HG03139 (cell line): ENCODE measurements at regions not wholly inside any gene's neighbourhood (a gene's known extent, or its start where the extent isn't known, plus 50 kb on each side); places are given as distances from the start of the nearest gene placed in this dataset.

Experiments used
- ATAC-seq: cut with Tn5 transposase; IDR thresholded peaks from one replicate; pipeline ENCODE4 v1.9.1; 2021; ENCODE audit not compliant: unreplicated experiment

DNA sequence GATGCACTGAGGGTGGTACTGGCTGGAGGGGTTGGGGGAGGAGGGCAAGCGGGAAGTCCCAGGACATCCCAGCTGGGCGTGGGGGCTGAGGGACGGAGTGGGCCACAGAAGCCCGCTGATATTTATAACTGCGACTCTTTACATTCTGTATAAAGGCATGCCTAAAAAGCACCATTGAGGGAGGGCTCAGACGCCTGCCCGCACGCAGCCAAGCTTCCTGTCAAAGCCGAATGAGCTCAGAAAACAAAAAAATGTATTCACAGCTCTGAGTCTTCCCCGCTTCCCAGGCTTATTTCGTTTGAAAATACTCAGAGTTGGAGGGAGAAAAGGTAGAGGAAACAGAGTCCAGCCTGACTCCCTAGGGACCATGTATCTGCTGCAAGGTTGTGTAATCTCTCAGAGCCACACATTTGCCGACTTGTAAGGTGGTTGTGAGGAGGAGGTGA, 170.1 kb upstream of the HAAO start:
- ATAC-seq, result no peak

DNA sequence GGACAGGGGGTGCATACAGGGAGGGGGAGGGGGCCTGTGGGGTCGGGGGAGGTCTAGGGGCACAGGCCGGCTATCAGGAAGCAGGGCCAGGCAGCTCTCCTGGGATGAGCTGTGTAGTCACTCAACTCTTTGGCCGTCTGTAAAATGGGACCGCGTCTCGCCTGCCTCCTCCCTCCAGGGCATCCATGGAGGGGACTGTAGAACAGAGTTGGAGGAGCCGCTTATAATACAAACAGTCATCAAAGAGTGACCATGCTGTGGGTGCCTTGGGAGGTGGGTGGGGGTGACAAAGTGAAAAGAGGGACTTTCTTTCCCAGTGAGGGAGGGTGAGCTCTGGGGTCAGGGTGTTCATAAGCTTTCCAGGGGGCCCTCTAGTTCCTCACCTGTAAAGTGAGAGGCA, 169.6 kb upstream of the HAAO start:
- no peak for ATAC-seq

DNA sequence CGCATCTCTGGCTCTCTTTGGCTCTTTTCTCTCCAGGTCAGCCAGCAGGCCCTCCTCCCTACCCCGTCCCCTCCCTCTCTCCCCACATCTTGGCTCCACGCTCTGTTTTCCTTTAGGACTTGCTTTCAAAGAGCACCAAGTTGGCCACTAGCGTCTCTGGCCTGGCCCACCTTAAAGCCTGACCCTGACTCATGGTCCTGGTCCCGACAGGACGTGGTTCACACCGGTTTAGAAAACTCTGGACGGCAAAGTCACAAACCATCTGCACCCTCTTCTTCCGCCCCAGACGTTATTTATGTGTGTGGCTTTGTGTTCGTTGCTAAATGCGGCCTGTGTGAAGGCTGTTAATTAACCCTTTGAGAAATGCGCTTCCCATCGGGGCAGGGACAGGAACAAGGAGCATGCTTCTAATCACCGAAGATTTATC, 169.0 kb upstream of the HAAO start:
- ATAC-seq, result no peak

DNA sequence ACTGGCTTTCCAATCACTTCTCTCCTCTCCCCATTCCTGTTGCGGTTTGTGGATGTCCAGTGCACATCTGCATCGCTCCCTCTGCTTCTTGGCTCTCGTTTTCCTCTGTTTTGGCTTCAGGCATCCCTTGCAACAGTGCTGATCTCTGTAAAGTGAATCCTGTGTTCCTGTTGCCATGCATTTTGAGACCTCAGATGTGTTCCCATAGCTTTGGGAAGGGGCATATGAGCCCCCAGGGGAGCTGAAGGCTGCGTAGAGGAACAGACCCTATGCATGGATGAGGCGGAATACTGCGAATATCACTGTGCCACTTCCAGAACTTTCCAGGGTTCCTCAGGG, 168.4 kb upstream of the HAAO start:
- ATAC-seq, result no peak

DNA sequence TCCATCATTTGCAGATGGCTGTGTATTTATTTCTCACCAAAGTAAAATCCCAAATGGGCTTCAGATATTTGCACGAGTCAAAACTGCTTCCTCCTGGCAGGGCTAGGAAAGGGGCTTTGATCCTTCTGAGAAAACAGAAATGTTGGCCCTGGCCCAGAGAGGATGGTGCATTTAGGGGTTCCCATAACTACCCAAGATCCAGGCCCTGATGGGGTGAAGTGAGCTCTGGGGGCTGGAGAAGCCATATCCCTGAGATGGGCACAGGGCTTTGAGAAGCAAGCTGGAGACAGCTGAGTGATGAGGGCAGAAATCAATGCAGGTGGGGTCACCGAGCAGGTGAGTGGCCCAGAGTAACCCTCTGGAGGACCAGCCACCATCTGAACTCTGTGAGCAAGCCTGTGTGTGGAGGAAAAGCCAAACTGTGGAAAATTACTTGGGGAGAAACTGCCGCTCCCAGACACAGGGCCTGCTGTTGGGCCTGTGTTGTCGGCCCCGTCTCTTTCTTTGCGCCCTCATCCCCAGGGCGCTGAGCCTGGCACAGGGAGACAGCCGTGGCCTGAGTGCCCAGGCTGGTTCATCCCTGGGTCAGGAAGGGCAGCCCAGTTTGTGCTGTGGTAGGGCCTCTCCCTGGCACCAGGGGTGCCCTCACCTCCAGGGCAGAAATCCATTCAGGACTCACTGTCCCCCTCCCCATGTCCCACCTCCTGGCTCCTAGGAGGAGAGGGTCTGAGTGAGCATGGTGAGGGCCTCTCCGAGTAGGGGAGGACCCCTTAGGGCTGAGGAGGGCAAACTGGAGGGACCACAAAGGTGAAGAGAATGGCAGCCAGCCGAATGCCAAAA, 167.8 kb upstream of the HAAO start:
- ATAC-seq, result no peak

DNA sequence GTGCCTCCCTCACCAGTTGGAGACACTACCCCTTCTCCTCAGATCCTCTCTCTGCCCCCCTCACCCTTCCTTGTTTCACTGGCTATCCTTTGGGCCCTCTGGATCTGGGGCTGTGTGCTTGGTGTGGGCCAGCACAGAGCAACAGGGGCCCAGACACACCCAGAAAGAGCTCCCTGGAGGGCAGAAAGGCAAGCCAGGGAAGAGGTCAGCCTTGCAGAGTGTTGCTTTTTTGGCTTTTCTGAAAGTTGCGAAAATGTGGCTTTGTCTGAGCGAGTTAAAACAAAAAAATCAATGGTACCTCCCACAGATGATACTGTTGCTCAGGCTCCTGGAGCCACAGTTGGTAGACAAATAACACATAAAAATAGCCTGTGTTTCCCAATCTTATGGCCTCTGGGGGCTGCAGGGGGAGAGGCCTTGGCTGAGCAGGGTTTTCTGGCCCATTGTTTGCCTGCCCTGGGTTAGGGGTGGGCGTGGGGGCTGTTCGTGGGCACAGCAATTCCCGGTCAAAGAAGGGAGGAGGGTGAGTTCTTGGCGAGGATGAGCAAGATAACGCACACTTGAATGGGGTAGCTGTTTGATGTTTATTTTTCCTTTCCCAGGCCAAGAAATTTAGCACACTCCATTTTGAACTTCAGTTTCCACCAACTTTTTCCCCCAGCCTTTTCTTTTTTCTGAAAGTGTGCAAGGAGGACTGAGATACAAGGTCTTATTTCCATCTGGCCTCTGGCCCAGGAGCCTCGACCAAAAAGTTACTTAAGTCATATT, 167.0 kb upstream of the HAAO start:
- ATAC-seq, result no peak

DNA sequence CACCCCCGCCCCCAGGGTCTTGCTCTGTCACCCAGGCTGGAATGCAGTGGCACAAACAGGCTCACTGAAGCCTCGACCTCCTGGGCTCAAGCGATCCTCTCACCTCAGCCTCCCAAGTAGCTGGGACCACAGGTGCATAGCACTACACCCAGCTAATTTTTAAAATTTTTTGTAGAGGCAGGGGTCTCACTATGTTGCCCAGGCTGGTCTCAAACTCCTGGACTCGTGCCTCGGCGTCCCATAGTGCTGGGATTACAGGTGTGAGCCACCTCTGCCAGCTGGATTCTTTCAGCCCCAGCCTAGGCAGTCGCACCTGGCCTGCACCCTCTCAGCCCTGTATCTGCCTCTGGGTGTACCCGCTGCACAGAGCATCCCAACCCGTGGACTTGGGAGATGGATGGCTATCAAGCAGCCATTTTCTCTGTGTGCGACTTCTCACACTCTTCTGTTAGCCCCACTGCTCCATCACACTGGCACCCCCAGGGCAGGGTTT, 166.4 kb upstream of the HAAO start:
- ATAC-seq, result no peak

DNA sequence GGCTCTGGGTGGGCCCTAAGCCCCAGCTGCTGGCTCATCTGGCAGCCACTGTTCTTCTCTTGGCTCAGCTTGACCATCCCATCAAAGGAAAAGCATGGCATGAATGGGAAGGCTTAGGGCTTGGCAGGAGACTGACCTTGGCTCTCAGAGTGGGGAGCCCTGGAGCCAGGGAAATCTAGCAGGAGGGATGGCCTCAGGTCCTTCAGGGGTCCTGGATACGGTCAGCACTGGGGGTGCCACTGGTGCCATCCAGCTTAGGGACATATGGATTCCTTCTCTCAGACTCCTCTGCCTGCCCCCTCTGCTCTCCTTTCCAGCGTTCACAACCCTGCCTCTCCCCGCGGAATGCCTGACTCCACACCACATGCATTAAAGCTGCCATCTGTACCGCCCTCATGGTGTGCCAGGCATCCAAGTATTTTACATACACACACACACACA, 165.5 kb upstream of the HAAO start:
- ATAC-seq, result no peak

DNA sequence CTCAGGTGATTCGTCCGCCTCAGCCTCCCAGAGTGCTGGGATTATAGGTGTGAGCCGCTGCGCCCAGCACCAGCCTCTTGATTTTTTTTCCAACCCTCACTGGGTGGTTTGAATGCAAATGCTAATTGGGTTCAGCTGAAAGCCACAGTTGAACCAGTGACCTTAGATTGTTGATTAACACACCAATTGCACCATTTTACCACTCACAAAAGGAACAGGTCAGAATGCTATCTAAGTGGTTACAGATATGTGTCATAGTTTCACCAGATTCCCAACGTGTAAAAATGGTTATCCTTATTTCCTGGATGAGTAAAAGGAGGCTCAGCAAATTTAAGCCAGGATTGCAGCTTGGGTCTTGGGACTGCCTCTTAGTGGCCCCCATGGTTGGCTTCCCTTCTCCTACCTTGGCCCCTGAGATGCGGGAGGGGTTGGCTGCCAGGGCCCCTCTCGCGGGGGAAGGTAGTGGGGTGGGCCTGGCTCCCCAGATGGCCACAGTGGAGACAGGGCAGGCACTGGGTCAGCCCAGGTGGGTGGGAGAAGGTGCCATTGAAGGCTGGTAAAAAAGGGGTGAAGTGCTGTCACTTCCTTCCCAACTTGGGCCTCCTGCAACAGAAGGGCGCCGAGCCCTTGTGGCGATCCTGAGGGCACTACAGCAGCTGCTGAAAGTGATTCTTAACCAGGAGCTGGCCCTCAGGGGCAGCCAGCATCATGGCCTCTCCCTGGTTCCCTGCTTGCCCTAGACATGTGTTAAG, 164.9 kb upstream of the HAAO start:
- no peak for ATAC-seq

DNA sequence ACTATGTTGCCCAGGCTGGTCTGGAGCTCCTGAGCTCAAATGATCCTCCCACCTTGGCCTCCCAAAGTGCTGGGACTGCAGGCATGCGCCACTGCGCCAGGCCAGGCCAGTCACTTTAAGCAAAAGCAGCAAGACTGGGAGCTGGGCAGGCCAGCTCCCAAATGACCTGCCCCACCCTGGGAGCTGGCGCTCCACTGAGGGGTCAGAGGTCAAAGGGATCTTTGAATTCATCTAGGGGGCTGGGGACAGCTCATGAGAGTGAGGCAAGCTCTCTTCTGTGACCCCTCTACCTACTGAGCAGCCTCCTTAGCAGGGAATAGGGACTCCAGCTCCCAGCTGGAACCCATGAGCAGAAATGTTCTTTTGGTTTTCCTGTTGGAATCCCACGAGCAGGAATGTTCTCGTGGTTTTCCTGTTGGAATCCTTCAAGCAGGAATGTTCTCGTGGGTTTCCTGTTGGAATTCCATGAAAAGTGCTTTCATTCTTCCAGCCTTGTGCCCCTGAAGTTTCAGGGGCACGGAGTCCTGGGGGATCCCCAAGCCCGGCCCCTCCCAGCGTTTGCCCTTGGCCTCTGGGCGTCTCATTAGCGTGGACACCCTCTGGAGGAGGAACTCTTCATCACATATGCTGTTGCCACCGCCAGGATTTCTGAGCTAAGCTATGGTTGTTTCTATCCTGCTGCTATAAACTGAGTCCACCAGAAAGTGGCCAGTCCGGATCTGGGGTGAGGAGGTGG, 162.0 kb upstream of the HAAO start:
- no peak for ATAC-seq

DNA sequence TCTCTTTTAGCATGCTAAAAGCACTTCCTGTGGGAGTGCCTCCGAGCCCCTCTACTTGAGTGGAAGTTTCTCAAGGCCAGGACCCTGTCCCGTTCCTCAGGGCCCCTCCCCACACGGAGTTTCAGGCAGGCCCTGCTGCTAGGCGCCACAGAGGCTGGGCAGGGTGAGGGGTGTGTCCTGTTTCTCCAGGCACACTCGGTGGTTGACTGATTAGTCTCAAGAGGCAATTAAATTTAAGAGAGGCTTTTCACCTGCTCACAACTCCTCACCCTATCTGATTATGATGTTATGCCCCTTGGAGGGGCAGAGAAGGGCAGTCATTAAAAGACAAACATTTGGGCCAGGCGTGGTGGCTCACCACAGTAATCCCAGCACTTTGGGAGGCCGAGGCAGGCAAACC, 160.8 kb upstream of the HAAO start:
- ATAC-seq, result no peak

DNA sequence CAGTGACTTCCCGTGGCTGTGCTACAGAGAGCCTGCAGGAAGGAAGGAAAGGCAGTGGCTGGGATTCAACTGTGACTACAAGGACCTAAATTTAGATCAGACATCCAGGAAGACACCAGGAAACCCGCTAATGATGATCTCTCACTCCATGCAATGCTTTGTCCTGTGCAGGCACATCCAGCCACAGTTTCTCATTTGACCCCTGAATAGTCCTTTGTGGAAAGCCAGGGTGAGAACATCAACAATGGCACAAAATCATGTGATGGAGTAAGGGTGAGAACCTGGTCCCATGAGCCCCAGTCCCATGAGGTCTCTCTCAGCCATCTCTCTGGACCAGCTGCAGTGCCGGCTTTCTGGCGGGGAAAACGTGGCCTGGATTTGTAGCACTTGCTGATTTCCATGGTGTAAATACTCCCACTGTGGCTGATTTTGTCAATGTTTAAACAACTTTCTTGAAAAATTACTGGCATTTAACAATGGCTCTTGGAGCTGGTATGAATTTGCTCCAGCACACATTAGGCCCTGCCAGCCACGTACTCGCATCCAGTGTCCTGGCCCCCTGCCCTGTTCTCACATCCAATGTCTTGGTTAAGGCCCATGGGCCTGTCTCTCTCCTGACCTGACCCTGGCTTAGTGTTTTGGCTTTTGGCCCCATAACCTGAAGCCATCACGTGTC, 159.0 kb upstream of the HAAO start:
- no peak for ATAC-seq

DNA sequence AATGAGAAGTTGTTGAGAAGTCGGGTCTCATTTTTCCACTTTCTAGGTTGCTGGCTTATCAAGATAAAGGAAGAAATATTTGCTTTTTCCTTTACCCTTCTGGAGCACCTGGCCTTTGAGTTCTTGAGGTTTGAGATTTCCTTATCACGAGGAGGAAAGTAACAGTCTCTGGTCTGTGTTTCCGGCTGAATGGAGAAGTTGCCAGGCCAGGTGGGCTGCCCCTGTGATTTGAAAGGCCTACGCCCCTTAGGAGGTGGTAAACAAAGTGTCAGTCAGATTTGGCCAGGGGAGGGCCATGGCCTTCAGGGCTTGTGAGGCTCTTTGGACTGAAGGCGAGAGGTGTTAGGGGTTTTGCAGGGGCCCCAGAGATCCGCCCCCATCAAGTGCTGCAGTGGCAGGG, 156.7 kb upstream of the HAAO start:
- ATAC-seq, result no peak

DNA sequence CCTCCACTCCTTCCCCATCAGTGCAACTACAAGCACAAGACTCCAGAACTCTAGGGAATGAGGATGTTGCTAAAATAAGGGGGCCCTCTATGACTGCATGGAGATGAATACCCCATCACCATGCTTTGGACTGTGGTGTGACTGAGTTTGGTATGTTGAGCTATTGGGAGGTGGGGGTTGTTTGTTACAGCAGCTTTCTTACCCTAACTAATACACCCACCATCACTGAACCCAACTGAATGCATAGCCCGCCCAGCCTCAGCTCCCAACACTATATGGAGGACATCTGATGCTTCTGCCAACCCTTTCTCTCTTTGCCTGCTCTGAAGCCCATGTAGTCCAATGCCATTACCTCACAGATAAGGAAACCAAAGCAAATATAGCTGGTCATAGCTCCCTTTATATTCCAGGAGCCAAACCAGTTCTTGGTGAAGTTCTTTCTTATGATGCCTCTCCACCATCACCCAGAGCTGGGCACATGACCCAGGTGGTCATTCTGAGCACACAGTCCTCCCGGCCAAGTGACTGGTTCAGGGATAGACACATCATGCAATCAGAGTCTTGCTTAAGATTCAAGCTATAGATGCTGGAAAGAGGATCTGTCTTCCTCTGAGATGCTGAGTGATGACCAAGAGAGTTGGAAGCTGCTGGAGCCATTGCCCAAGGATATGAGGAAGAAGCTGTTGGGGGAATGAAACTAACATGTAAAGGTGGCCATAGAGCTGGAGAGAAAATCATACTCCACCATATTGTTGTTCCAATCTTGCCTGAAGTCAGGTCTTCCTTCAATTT, 155.6 kb upstream of the HAAO start:
- ATAC-seq, result no peak

DNA sequence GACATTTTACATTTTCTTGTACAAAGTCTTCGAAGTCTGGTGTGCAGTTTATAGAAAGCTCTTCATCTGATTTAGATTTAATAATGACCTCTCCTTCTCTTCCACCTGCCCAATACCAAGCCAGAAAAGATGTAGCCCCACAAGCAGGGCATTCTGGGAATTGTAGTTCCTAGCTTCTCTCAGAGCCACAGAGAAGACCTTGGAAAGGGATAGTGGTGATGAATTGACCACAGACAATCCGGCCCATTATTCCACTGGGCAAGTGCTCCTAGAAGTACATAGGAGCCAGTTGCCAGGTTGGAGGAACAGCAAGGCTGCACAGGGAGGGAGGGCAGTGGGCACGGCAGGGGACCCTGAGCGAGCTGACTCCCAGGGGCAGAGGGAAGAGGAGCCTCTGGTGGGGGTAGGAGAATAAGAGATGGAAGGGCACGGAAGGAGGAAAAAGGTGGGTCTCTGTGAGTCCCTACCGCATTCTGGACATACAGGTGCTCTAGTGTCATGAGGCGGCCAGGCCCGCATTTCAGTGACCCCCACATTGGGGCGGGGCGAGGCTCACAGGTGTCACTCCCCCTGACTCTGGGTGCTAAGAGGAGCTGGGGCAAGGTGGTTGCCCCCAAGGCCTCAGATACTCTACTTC, 152.5 kb upstream of the HAAO start:
- no peak for ATAC-seq

DNA sequence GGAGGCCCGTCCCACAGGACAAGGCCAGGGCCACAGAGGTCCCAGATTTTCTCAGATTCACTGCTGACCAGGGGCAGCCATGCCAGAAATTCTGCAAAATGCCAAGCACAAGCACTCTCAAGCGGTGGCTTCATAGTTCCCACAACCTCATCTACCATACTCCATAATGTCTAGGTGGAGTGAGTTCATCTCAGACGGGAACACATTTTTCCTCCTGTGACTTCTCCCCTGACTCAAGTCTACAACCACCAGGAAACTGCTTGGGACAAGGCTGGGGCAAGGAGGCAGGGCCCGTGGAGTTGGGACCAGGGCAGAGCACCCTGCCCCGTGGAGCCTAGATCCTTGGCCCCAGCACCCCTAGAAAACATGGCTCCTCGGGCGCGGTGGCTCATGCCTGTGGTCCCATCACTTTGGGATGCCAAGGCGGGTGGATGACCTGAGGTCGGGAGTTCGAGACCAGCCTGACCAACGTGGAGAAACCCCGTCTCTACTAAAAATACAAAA, 150.7 kb upstream of the HAAO start:
- ATAC-seq, result no peak

DNA sequence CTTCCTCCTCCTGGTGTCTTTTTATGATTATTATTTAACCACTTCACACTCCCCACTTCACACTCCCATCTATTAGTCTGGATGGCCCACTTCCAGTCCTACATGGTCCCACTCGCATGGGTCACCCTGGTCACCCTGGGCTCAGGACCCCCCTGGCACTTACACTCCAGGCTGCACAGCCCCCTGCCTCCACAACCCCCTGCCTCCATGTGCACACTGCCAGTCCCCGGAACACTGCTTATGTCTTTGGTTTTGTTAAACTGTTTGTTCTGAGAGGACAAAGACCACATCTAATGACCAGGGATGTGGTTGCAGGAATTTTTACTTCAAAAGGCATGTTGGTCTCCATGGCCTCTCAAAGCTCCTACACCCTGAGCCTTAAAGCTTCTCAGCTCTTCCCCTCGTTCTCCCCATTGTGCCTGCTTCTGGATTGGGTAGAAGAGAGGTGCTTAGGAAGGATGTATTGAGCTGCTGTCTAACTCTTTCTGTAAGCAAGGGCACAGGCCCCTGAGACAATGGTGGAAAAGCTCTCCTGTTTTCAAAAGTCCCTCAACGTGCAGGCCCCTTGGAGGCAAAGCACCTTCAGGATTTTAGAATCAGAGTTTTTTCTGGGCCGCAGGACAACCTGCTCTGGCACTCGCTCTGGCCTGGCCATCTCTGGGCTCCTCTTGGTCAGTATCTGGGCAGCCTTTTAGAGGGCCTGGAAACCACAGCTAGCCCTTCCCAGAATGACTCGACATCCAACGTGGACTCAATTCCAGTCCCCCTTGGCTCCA, 150.0 kb upstream of the HAAO start:
- no peak for ATAC-seq

DNA sequence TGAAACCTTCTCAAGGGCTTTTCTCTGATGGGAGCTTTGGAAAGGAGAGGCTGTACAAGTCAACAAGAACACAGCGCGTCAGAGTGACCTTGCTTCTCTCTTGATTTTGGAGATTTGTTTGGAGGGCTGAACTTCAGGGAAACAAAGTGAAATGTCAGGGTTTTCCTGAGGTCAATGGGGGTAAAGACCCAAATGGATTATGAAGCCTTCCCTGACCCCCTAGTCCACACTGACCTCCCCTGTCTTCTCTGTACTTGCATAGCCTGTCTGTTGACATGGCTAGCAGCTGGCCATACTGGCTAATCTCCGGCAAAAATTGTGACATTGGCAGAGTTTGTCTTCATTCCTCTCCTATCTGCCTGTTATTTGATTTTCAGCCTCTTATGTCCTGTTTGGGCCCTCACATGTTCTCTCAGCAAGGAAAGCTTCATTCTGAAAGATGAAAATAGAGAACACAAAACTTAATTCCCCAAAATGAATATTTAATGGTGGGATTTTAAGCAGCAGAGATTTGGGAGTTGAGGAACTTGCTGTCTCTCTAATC, 149.3 kb upstream of the HAAO start:
- ATAC-seq, result no peak
